ENCODE measurements at regions not wholly inside any gene's neighbourhood (a gene's known extent, or its start where the extent isn't known, plus 50 kb on each side); places are given as distances from the start of the nearest gene placed in this dataset.
"Not testable (repeated sequence)": the region's sequence is repeated elsewhere in the genome, so short reads cannot be mapped to it uniquely, and the experiment has no call there.

DNA sequence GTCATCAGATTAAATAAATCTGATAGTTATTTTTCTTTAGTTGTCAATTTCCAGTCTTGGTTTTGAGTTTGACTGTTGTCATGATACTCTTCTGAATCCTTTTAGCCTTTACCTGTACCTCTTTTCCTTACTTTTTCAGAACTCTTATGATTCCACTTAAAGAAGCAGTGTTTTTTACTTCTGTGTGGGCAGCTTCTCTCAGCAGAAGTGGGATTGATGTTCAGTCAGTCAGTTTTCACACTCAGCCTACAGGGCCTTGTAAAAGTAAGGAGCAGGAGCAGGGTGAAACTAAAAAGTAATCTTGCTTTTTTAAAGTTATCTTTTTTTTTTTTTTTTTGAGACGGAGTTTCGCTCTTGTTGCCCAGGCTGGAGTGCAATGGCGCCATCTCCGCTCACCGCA lies 75.1 kb downstream of the HAUS1 start:
- DNase-seq = no peak

DNA sequence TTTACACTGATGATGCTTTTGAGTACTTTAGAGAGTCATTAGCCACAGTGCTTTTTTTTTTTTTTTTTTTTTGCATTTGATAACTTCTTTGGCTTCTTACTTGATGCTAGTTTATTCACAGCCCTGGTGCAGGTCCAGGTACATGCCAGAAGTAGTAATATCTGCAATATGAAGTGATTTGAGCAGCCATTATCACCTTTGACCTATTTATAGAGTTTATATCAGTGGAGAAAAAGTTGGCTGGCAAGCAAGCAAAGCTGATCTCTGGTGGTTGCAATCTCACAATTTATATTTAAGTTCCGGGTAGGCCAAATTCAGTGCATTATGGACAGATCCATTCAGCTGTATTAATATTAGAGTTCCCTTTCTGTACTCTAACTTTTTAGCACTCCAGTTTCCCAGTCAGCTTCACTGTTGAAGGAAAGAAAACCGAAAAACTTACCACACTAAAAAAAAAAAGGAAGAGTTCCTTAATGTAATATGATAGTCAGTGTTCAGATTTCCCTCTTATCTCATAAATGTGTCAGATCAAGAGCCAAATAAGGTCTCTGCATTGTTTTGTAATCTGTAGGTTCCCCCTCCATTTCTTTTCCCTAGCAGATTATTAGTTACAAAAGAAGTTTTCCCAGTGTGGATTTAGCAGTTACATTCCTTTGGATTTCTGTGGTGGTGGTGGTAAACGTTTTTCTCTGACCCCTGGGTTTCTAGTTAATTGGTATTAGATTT lies 78.6 kb downstream of the HAUS1 start:
- no peak for DNase-seq

DNA sequence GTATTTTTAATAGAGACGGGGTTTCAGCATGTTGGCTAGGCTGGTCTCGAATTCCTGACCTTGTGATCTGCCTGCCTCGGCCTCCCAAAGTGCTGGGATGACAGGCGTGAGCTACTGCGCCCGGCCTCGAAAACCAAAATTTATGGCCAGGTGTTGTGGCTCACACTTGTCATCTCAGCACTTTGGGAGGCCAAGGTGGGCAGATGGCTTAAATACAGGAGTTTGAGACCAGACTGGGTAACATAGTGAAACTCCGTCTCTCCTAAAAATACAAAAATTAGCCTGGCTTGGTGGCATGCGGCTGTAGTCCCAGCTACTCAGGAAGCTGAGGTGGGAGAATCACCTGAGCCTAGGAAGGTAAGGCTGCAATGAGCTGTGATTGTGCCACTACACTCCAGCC lies 80.1 kb downstream of the HAUS1 start:
- DNase-seq = not testable (repeated sequence)

- DNase-seq = no peak
Measured at GRCh38 chr18:46184727-46185126, 80.5 kb downstream of the HAUS1 start.

GRCh38 chr18:46190667-46191066 lies 86.5 kb downstream of the HAUS1 start:
- DNase-seq = no peak

DNA sequence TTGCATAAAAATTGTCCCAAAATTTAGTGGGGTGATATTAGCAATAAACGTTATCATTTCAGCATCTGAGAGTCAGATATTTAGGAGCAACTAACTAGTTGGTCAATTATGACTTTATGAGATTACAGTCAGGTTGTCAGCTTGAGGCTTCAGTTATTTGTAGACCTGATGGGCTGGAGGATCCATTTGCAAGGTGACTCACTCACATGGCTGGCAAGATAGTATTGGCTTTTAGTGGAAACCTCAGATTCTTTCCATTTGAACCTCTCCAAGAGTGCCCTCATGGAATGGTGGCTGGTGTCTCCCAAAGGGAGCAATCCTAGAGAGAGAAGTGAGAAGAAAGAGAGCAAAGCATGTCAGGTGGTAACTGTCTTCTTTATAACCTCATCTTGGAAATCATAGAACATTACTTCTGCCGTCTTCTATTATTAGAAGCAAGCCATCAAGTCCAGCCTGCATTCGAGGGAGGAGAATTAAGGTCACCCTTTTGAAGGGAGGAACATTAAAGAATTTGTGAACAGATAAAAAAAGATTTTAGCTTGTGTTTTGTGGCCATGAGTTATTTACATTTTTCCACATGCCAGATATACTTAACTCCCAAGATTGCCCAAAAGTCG lies 92.5 kb downstream of the HAUS1 start:
- DNase-seq = no peak

DNA sequence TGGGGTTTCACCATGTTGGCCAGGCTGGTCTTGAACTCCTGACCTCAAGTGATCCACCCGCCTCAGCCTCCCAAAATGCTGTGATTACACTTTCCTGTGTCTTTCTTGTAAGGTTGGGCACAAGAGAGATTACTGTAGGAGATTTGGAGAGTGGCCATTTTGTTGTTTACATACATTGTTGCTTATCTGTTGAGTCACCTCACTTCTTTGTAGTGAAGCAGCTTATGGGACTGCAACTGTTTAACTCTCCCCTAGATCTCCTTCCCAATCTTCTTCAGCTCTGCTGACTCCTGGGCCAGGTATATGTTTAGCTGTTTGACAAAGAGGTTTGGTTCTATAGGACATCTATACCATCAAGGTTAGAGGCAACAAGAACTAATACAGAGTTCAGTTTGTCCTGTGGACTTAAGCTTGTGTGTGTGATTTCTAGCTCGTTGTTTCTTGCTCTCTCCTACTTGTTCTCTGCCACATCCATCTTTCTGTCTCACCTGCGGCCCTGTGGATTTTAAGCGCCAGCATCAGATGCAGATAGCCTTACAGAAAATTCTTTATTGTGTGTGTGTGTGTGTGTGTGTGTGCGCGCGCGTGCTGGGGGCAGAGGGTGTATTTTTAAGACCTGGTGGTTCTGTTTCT lies 95.4 kb downstream of the HAUS1 start:
- peak; percentile 73 for DNase-seq

DNA sequence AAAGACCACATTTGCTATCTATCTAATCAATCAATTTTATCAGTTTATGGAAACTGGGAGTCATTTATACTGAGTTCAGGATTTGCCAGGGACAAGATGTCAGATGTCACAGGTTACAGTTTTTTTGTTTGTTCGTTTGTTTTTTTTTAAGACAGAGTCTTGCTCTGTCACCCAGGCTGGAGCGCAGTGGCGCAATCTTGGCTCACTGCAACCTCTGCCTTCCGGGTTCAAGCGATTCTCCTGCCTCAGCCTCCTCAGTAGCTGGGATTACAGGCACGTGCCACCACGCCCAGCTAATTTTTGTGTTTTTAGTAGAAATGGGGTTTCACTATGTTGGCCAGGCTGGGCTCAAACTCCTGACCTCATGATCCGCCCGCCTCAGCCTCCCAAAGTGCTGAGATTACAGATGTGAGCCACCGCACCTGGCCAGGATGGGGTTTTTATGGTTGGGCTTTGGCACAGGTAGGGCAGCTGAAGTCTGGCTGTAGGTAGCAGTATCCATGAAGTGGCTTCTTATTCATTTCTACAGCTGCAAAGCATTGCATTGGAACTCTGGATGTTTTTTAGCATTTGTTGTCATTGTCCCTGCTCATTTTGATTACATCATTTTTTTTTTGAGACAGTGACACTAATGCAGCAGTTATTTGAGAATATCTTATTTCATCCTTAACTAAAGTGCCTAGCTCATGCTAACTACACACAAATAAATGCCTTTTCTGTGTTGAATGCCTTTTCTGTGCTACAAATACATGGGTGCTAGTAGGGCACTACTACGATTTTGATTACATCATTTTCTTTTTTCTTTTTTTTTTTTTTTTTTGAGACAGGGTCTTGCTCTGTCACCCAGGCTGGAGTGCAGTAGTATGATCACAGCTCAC lies 96.2 kb downstream of the HAUS1 start:
- not testable (repeated sequence) for DNase-seq

DNA sequence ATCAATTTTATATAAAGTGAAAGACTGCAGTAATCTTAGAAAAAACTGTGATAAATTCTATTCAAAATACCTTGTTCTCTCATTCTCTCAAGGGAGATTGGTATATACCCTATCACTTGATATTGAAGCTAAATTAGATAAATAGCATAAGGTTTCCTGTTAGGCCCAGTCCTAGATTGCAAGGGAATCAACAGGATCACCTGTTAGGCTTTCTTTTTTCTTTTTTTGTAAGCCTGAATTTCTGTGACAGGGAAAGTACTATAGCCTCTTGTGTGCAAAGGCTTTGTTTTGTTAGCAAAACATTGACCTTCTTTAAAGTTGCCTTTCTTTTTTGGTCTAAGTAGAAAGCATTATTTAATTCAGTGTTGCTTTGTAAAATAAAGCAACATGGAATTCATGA lies 100.0 kb downstream of the HAUS1 start:
- DNase-seq = no peak

- no peak for DNase-seq
Measured at GRCh38 chr18:46207985-46208384, 103.8 kb downstream of the HAUS1 start.

DNA sequence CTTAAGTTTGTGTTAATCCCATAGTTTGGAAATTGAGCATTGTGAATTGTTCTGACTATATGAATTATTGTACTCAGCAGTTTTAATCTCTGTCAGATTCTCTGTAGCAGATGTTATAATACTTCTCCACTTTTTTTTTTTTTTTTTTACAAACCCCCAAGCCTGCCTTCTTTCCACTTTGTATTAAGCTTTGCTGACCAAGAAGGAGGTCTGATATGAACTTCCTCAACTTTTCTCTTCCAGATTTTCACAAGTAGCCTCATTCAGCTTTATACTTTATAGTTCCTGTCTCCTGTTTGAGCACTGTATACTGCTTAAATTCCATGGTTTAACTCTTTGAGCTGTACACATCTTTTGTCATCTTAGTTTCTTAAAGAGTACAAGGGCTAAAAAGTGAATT lies 105.0 kb downstream of the HAUS1 start:
- no peak for DNase-seq

- DNase-seq = peak; percentile 37
Measured at GRCh38 chr18:46211816-46212215, 107.6 kb downstream of the HAUS1 start.

DNA sequence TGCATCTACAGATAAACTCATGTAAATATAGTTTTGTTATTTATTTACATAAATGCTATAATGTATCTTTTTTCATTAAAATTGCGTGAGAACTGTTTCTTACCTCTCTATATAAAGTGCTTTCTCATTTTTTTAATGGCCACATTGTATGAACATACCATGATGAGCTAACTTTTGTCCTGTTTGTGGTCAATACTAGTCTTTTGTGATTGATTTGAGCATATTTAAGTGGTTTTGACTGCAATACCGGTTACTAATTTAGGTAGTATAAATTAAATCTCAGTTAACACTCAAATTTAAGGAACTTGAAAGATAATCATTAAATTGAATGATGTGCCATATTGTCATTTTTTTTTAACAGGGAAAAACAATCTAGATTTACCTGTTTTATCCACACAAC lies 108.2 kb downstream of the HAUS1 start:
- DNase-seq = no peak

DNA sequence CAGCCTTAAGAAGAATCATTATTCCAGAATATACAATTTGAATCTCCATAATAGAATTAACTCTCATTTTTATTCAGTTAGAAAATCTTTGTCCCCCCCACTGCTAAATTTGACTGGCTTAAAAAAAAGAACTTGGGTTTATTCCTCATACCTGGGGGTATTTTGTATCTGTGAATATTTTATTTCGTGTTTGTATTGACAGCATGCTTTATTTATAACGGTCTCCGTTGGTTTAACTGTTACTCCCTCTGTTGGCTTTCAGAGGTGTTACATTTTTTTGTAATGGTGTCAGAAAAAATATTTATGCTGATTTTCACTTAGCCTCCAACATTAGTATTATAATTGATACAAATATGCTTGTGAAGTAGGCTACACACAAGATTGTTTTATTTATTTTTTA lies 109.1 kb downstream of the HAUS1 start:
- peak; percentile 54 for DNase-seq

DNA sequence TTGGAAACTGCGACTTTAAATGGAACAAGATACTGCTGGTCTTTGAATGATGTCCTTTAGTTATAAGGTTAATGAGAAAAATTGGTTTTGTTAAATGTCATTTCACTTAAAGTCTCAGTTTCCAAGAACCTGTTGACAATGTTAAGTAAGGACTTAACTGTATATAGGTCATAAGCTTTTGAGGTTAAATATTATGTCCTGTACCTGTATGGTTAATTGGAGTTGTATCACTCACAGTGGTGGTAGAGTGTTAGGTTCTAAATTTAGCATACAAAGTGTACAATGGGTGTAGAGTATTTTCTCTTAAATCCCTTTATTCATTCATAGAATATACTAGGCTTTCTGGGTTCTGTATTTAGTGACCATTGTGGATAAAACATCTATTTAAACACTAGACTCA lies 110.2 kb downstream of the HAUS1 start:
- DNase-seq = no peak

GRCh38 chr18:46215902-46216723 lies 111.9 kb downstream of the HAUS1 start:
- DNase-seq = no peak

- no peak for DNase-seq
Measured at GRCh38 chr18:46220116-46220515, 115.9 kb downstream of the HAUS1 start.

- no peak for DNase-seq
Measured at GRCh38 chr18:46222093-46222492, 117.9 kb downstream of the HAUS1 start.

DNA sequence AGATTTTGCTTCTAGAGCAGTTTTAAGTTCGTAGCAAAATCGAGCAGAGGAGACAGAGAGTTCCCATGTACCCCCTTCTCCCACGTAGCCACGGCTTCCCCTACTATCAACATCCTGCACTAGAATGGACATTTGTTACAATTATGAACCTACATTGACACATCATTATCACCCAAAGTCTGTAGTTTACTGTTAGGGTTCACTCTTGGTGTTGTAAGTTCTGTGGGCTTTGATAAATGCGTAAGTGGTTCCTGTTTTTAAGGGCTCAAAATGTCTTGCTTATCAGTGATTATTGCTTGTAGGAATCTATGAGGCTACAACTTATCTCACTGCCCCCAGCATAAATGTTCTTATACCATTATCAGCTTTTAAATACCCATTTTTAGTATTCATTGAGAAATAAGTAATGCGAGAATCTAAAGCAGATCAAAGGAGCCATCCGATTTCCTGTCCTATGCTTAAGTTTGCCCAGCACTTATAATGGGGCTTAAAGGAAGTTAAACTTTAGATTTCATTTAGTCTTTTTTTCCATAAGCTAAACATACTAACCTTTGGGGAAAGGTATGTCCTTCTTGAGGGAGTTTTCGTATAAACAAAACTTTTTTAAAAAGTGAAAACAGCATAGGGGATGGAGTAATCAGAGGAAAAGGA lies 118.7 kb downstream of the HAUS1 start:
- DNase-seq = peak; percentile 90

DNA sequence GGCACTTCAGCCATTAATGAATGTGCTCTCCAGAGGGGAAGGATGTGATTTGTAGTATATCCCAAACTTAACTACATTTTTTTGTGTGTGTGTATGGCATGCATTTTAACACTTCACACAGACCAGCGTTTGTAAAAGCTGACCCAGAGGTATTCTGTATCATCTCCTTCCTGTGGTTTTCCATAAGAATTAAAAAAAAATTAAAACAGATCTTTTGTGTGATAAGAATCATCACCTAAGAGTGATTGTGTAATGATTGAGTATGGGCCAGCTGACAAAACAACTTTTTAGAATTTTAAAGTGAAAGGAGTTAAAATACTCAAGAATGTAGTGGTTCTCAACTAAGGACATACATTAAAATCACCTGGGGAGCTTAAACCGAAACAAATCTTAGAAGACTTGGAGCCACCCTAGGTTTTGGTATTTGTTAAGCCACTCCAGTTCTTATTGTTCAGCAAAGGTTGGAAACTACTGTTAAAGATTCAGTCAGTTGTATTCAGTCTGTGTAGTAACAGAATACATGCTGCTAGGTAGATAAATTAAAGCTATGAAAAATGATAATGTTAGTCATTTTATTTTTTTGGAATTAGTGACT lies 120.1 kb downstream of the HAUS1 start:
- DNase-seq = no peak

GRCh38 chr18:46226461-46226860 lies 122.3 kb downstream of the HAUS1 start:
- no peak for DNase-seq

Data from hematopoietic multipotent progenitor cell treated with erythropoietin and hydrocortisone succinate and interleukin-3 and kit ligand, for 8 days (in vitro differentiated cells).